T follicular helper cell (primary cell): ENCODE measurements at regions not wholly inside any gene's neighbourhood (a gene's known extent, or its start where the extent isn't known, plus 50 kb on each side); places are given as distances from the start of the nearest gene placed in this dataset.
"Not testable (repeated sequence)": the region's sequence is repeated elsewhere in the genome, so short reads cannot be mapped to it uniquely, and the experiment has no call there.

ENCODE experiments used
- DNase-seq: peaks from one replicate; pipeline ENCODE4 v3.0.0-alpha.2; 2020; ENCODE audit warnings: low read depth

GRCh38 chr6:140201787-140202458 is 827.5 kb upstream of the CITED2 start:
- DNase-seq: no peak

- DNase-seq: no peak
Observed at GRCh38 chr6:140193269-140193668, 818.8 kb upstream of the CITED2 start.

DNA sequence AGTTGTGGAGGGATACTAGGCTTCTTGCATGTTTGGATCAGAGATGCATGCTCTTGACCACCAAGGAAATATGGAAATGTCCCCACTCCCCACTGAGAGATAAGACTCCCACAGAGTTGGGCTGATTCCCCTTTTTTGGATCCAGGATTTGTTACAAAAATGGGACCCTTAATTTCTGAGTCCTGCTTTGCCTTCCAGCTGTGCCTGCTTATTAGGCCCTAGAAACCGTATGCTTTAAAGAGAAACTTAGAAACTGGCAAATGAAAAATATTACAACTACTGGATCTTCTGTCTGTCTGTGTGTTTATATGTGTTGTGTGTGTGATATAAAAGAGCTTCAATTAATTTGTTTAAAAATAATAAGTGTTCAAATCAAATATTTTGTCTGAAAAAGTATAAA is 817.6 kb upstream of the CITED2 start:
- no peak for DNase-seq

GRCh38 chr6:140189263-140189662 is 814.8 kb upstream of the CITED2 start:
- DNase-seq: not testable (repeated sequence)

DNA sequence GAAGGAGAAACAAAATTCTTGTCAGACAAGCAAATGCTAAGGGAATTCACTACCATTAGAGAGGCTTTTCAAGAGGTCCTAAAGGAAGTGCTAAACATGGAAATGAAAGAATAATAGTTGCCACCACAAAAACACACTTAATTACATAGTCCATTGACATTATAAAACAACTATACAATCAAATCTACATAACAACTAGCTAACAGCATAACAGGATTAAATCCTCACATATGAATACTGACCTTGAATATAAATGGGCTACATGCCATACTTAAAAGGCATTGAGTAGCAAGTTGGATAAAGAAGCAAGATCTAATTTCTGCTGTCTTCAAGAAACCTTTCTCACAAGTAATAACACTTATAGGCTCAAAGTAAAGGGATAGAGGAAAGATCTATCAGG is 811.5 kb upstream of the CITED2 start:
- no peak for DNase-seq

GRCh38 chr6:140183881-140184280 is 809.4 kb upstream of the CITED2 start:
- no peak for DNase-seq

DNA sequence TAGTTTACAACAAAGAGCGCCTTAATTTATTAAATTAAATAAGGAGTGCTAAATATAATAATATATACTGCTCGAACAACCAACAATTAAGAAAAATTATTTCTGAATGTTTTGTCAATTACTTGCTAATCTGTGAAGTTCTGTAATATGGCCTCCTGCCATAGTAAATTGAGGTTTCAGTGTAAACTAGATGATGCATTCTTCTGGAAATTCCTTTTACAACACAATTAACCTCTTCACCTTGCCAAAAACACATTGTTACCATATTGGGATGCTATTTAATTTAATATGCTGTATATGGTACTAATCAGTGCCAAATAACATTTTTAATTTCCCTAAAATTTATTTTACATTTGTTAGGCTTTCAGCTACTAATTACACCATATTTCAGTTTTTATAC is 808.4 kb upstream of the CITED2 start:
- no peak for DNase-seq

DNA sequence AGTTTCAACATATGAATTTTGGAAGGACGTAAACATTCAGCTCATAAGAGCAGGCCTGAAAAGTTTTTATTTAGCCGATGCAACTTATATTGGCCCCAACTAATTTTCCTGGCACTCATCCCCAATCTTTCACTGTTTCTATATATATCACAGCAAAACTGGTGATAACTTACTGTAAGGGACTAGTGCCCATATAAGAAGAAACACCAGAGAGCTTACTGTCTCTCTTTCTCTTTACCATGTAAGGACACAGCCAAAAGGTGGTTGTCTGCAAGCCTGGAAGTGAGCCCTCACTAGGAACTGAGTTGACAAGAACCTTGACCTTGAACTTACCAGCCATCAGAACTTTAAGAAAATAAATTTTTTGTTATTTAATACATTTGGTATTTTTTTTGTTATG is 807.4 kb upstream of the CITED2 start:
- DNase-seq: no peak

- no peak for DNase-seq
Observed at GRCh38 chr6:140180306-140180705, 805.9 kb upstream of the CITED2 start.

DNA sequence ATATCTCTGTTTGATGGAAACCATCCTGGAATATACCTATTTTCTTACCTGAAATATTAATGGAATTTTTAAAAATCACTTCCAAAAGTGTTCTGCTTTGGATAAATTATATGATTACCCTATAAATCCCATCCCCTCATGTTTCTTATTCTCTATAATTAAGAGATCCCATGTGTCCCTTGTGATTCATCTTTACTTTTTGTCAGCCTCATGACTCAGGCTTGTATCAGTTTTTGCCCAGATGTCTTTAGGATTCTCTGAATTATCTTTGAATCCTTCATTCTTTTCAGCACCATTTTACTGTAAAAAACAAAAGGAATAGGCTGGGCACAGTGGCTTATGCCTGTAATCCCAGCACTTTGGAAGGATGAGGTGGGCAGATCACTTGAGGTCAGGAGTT is 804.5 kb upstream of the CITED2 start:
- no peak for DNase-seq

DNA sequence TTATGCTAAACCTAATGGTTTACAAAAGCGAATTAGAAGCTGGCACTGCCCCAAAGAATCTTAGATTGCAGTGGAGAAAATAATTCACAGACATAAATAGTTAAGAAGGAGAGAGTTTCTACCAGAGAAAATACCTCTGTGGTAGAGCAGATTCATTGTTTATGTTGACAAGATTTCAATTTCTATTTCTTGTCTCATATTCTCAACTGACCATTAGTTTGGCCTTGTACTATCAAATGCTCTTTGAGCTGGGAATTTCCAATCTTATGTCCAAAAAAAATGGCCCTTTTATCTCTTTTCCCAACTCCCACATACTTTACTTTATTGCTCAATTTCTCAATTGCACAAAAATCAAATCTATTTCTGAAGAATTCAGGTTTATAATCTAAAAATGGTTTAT is 804.1 kb upstream of the CITED2 start:
- no peak for DNase-seq

DNA sequence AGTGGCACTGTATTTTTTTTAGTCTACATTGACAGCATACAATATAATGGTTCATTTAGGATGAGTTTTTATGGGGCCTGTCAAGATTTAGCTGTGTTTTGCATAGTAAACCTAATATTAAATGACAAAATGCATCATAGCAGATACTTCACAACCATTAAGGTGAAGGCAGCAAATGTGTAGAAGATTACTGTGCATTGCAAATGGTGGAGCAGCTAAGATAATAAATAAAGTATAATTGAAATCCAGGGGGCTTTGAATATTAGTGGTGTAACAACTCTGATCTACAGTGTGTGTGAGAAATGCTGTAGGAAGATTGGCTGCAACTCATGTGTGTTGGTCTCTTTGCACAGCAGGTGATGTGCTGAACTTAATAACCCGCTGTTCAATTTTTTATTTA is 801.9 kb upstream of the CITED2 start:
- DNase-seq: no peak

- DNase-seq: no peak
Observed at GRCh38 chr6:140175486-140175885, 801.0 kb upstream of the CITED2 start.

GRCh38 chr6:140174524-140174923 is 800.1 kb upstream of the CITED2 start:
- DNase-seq: no peak

DNA sequence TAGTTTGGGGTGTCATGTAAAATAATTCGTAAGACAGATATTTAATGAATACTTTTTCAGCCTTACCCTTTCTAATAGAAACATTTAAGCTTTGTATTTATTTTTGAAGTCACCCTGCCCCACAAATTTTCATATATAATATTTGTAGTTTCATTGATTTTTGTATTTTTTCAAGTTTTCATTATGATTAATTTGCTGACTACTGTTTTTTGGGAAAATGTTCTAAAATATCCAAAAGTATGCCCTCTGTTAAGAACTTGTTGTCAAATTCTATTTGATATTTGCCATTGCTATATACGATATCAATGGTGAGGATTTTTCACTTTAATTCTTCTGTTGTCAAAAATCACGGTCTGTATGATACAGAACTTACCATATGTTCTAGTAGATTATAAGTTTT is 793.9 kb upstream of the CITED2 start:
- no peak for DNase-seq

GRCh38 chr6:140160909-140161308 is 786.5 kb upstream of the CITED2 start:
- DNase-seq: no peak

GRCh38 chr6:140160494-140160893 is 786.0 kb upstream of the CITED2 start:
- DNase-seq: no peak

DNA sequence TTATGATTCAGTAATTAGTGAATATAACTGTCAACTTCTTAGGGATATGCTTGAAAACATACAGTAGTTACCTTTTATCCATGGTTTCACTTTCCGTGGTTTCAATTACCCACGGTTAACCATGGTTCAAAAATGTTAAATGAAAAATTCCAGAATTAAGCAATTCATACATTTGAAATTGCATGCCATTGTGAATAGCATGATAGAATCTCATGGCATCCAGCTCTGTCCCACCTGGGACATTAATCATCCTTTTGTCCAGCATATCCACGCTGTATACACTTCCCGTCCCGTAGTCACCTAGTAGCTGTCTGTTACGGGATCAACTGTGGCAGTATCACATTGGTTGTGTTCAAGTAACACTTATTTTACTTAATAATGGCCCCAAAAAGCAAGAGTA is 781.7 kb upstream of the CITED2 start:
- DNase-seq: no peak

GRCh38 chr6:140155451-140156126 is 781.1 kb upstream of the CITED2 start:
- DNase-seq: no peak

- no peak for DNase-seq
Observed at GRCh38 chr6:140153703-140154102, 779.3 kb upstream of the CITED2 start.

DNA sequence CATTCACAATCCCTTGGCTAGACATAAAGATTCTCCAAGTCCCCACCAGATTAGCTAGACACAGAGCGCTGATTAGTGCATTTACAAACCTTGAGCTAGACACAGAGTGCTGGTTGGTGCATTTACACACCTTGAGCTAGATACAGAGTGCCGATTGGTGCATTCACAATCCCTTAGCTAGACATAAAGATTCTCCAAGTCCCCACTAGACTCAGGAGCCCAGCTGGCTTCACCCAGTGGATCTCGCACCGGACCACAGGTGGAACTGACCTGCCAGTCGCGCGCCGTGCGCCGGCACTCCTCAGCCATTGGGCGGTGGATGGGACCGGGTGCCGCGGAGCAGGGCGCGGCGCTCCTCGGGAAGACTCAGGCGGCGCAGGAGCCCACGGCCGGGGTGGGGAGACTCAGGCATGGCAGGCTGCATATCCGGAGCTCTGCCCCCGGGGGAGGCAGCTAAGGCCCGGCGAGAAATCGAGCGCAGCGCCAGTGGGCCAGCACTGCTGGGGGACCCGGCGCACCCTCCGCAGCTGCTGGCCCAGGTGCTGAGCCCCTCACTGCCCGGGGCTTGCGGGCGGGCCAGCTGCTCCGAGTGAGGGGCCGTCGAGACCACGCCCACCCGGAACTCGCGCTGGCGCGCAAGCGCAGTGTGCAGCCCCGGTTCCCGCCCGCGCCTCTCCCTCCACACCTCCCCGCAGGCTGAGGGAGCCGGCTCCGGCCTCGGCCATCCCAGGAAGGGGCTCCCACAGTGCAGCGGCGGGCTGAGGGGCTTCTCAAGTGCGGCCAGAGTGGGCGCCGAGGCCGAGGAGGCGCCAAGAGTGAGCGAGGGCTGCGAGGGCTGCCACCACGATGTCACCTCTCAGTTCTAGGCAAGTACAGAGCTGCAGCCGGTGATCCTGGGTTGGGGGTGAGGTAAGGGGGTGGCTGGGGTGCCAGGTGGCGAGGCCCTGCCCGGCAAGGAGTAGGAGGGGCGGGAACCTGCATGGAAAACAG is 773.7 kb upstream of the CITED2 start:
- DNase-seq: not testable (repeated sequence)

- no peak for DNase-seq
Observed at GRCh38 chr6:140140891-140141290, 766.4 kb upstream of the CITED2 start.
